Breast epithelium (tissue), 4 donors: ENCODE measurements at regions not wholly inside any gene's neighbourhood (a gene's known extent, or its start where the extent isn't known, plus 50 kb on each side); places are given as distances from the start of the nearest gene placed in this dataset.

ENCODE experiments used
- DNase-seq, 2 donors: peaks; one replicate each; pipeline ENCODE4 v3.0.0-alpha.2; 2019; ENCODE audit warnings: low spot score in 2 of 2
- H3K27ac ChIP-seq, 2 donors: fragments of 200-600 bp; sonication (generic) in 1 of 2; one replicate each; pipeline ENCODE4 v1.5.1; 2016 to 2019; ENCODE audit warnings: mild to moderate bottlenecking in 1 of 2
- H3K27me3 ChIP-seq, 2 donors: fragments of 200-600 bp; sonication (generic) in 1 of 2; one replicate each; pipeline versions ENCODE4 v1.5.1 to v1.6.0; 2017 to 2019; ENCODE audit warnings: control low read depth in 1 of 2, mild to moderate bottlenecking in 1 of 2
- H3K36me3 ChIP-seq: fragments of 200-600 bp; one replicate; pipeline ENCODE4 v1.5.1; 2019
- H3K4me1 ChIP-seq, 2 donors: fragments of 200-600 bp; sonication (generic); one replicate each; pipeline ENCODE4 v1.5.1; 2016 to 2019; ENCODE audit warnings: control low read depth in 1 of 2
- H3K4me3 ChIP-seq, 3 donors: fragments of 200-600 bp; sonication (generic); 1 replicate in 2 of 3; 2 replicates in 1 of 3; pipeline ENCODE4 v1.5.1; 2016 to 2019; ENCODE audit warnings: mild to moderate bottlenecking in 3 of 3, moderate library complexity in 2 of 3
- H3K9me3 ChIP-seq, 2 donors: fragments of 200-600 bp; sonication (generic) in 1 of 2; one replicate each; pipeline ENCODE4 v1.5.1; 2016 to 2019; ENCODE audit warnings: control low read depth in 1 of 2
- POLR2A ChIP-seq: fragments of 450-650 bp; IDR thresholded peaks from one replicate; pipeline ENCODE4 v1.6.1; 2016; ENCODE audit warnings: antibody characterized with exemption, mild to moderate bottlenecking, moderate library complexity
- POLR2AphosphoS5 ChIP-seq, 3 donors: sonication (generic); formaldehyde crosslinking; IDR thresholded peaks; one replicate each; pipeline ENCODE4 v1.6.1; 2017; ENCODE audit warnings: antibody characterized with exemption in 3 of 3
- intact Hi-C: fragments of 100-400 bp; cut with DNase I; formaldehyde crosslinking; loops from one replicate; pipeline ENCODE4 v1.15.1; 2023; ENCODE audit warnings: low total_unique reads
- TF ChIP-seq, protein P1 (sequence below), 3 donors: fragments of 450-650 bp; IDR thresholded peaks; one replicate each; pipeline ENCODE4 v1.5.1; 2016 to 2017; ENCODE audit warnings: antibody characterized with exemption in 3 of 3, mild to moderate bottlenecking in 3 of 3, moderate library complexity in 3 of 3

DNA sequence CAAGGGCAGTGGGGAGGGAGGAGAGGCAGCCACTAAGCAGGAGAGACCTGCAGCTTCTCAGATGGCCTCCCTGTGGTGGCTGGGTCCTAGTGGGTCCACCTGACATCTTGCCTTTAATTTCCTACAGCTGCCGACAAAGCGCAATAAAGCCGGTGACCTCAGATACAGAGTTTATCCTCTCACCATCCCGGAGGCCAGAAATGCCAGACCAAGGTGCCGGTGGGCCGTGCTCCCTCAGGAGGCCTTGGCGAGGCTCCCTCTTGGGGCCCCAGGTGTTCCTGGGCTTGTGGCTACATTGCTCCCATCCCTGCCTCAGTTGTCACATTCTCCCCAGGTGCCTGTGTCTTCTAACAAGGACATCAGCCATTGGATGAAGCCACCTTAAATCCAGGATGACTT, 103.0 kb downstream of the ADRA2C start:
- H3K9me3 ChIP-seq, result peaks cover 0 to 4% of the 10 kb centered on the region in 2 donors
- H3K4me1 ChIP-seq, result no peaks in the 10 kb centered on the region
- no peak overlapping the region for H3K4me3 ChIP-seq
- intact Hi-C loops, result no loop called here
- TF ChIP-seq POLR2A, result no peak
- TF ChIP-seq, protein P1, sequence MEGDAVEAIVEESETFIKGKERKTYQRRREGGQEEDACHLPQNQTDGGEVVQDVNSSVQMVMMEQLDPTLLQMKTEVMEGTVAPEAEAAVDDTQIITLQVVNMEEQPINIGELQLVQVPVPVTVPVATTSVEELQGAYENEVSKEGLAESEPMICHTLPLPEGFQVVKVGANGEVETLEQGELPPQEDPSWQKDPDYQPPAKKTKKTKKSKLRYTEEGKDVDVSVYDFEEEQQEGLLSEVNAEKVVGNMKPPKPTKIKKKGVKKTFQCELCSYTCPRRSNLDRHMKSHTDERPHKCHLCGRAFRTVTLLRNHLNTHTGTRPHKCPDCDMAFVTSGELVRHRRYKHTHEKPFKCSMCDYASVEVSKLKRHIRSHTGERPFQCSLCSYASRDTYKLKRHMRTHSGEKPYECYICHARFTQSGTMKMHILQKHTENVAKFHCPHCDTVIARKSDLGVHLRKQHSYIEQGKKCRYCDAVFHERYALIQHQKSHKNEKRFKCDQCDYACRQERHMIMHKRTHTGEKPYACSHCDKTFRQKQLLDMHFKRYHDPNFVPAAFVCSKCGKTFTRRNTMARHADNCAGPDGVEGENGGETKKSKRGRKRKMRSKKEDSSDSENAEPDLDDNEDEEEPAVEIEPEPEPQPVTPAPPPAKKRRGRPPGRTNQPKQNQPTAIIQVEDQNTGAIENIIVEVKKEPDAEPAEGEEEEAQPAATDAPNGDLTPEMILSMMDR (IDR thresholded peaks at IDR 0.05), result no peak
- no peak for TF ChIP-seq POLR2AphosphoS5 (IDR thresholded peaks at IDR 0.05)
- no peak overlapping the region for H3K27ac ChIP-seq
- no peak for DNase-seq
- H3K36me3 ChIP-seq, result no peaks in the 10 kb centered on the region
- H3K27me3 ChIP-seq, result peaks cover 0 to 71% of the 10 kb centered on the region in 2 donors

DNA sequence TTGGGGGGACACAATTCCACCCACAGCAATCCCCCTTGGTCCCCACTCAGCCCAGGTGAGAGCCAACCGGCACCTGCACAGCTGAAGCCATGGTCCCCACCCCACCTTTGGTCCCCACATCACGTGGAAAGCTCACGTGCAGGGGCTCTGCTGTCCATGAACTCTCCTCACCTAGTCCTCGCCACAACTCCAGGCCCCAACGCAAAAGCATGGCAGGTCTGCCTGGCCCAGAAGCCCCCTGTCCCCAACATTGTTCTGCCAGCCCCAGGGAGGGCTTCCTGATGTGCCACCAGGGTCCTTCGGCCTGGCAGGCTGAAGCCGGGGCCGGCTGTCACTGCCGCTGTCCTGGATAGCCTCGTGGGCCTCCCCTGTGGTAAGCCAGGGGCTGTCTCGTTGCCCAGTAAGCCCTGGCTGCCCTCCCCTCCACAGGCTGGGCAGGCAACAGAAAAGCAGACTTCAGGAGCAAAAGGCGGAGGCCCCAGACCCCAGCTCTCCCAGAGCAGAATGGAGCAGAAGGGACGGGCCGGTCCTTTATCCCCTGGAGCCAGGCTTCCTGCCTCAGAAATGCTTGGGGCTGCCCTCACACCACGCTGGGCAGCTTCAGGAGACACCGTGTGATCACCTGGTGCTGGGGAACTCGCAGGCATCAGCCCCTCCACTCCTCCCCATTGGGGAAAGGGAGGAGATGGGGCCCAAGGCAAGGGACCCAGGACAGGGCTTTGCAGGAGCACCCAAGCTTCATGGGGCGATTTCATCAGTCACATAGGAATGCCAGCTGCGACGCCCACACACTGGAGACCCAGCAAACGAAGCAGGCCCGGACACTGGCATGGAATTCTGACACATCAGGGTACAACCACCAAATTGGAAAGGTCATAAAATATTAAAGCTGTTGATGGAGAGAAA, 103.7 kb downstream of the ADRA2C start:
- Histone ChIP-seq H3K27ac (no peak overlapping the region), H3K27me3 (peaks cover 0 to 71% of the 10 kb centered on the region in 2 donors), H3K36me3 (no peaks in the 10 kb centered on the region), H3K4me1 (no peaks in the 10 kb centered on the region), H3K4me3 (no peak overlapping the region), H3K9me3 (peaks cover 0 to 4% of the 10 kb centered on the region in 2 donors)
- DNase-seq, result no peak
- intact Hi-C loops, result no loop called here
- TF ChIP-seq, protein P1 (IDR thresholded peaks at IDR 0.05), result no peak
- no peak for TF ChIP-seq POLR2AphosphoS5 (IDR thresholded peaks at IDR 0.05)
- TF ChIP-seq POLR2A, result no peak

DNA sequence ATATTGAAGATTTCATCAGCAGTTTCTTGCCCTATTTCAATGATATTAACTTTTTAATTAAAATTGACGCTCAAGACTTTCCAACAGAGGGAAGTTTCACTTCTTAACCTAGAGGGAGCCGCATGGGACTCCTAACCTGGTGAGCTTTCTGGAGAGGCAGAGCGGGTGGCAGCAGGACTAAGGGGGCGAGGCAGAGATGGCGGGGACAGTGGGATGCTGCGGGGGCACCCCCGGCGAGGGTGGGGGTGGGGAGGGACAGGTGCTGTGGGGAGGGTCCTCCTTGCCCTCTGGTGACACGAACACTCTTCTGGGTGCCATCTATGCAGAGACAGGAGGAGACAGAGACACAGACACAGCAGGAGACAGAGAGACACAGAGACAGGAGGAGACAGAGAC, 104.4 kb downstream of the ADRA2C start:
- H3K27ac ChIP-seq, result no peak overlapping the region
- H3K9me3 ChIP-seq, result peaks cover 0 to 4% of the 10 kb centered on the region in 2 donors
- no peak for DNase-seq
- intact Hi-C loops, result no loop called here
- H3K4me1 ChIP-seq, result no peaks in the 10 kb centered on the region
- TF ChIP-seq POLR2AphosphoS5 (IDR thresholded peaks at IDR 0.05) (no peak), POLR2A (no peak)
- TF ChIP-seq, protein P1 (IDR thresholded peaks at IDR 0.05), result no peak
- H3K27me3 ChIP-seq, result peaks cover 0 to 71% of the 10 kb centered on the region in 2 donors
- no peaks in the 10 kb centered on the region for H3K36me3 ChIP-seq
- no peak overlapping the region for H3K4me3 ChIP-seq

DNA sequence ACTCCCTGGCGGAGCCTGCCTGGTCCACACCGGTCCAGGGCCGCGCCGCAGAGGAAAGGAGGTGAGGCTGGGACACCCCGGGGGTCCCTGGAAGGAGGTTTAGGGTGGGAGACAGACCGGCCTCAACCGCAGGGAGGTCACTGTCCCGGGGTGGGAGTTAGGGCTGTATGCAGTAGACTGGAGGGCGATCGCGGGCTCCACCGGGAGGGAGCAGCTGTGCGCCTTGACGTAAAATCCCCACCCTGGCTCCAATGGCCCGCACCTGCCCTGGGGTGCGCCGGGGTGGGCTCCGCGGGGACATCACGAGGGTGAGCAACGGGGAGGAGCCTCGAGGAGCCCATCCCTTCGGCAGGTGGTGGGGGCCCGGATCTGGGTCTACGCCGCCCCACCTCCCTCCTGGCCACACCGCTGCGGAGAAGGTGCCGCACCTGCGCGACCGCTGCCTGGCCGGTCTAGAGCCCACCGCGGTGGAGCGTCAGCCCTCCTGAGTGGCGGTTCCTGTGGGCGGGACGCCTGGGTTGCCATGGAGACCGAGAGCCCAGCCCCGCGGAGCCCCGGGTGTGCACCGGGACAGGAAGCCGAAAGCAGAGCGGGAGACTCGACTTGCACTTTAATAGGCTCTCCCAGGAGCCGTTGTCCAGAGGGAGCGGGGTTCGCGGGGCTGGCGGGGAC, 105.1 kb downstream of the ADRA2C start:
- peak overlapping the region in 2 of 3 donors; percentile 13 to 31 for H3K4me3 ChIP-seq
- no peak for DNase-seq
- H3K27me3 ChIP-seq, result peaks cover 0 to 78% of the 10 kb centered on the region in 2 donors
- H3K27ac ChIP-seq, result no peak overlapping the region
- peaks cover 0 to 4% of the 10 kb centered on the region in 2 donors for H3K9me3 ChIP-seq
- intact Hi-C loops, result no loop called here
- no peak for TF ChIP-seq POLR2AphosphoS5 (IDR thresholded peaks at IDR 0.05)
- TF ChIP-seq, protein P1 (IDR thresholded peaks at IDR 0.05), result no peak
- H3K36me3 ChIP-seq, result no peaks in the 10 kb centered on the region
- H3K4me1 ChIP-seq, result no peaks in the 10 kb centered on the region
